Osteocyte (in vitro differentiated cells): ENCODE measurements at regions not wholly inside any gene's neighbourhood (a gene's known extent, or its start where the extent isn't known, plus 50 kb on each side); places are given as distances from the start of the nearest gene placed in this dataset.

Source experiments
- DNase-seq: peaks from one replicate; pipeline ENCODE4 v3.0.0; 2021; ENCODE audit warnings: mixed read lengths; ENCODE audit not compliant: unreplicated experiment; ENCODE audit errors: extremely low spot score
- H3K27ac Mint-ChIP-seq: one replicate; pipeline ENCODE4 v1.8.0; 2021; ENCODE audit warnings: mild to moderate bottlenecking, mixed read lengths; ENCODE audit not compliant: unreplicated experiment
- H3K27me3 Mint-ChIP-seq: one replicate; pipeline ENCODE4 v1.8.0; 2021; ENCODE audit warnings: mixed read lengths; ENCODE audit not compliant: unreplicated experiment
- H3K36me3 Mint-ChIP-seq: one replicate; pipeline ENCODE4 v1.8.0; 2021; ENCODE audit warnings: mixed read lengths; ENCODE audit not compliant: unreplicated experiment
- H3K4me1 Mint-ChIP-seq: one replicate; pipeline ENCODE4 v1.8.0; 2021; ENCODE audit warnings: mixed read lengths; ENCODE audit not compliant: unreplicated experiment
- H3K4me3 Mint-ChIP-seq: one replicate; pipeline ENCODE4 v1.8.0; 2021; ENCODE audit warnings: mild to moderate bottlenecking, moderate library complexity, mixed read lengths; ENCODE audit not compliant: unreplicated experiment
- H3K9me3 Mint-ChIP-seq: one replicate; pipeline ENCODE4 v1.8.0; 2021; ENCODE audit warnings: mixed read lengths; ENCODE audit not compliant: unreplicated experiment
- TF ChIP-seq, protein P1 (sequence below): fragments of 200-600 bp; sonication (generic); IDR thresholded peaks from 2 replicates; pipeline ENCODE4 v1.5.0; 2021; ENCODE audit warnings: antibody characterized with exemption, mild to moderate bottlenecking, moderate library complexity

DNA sequence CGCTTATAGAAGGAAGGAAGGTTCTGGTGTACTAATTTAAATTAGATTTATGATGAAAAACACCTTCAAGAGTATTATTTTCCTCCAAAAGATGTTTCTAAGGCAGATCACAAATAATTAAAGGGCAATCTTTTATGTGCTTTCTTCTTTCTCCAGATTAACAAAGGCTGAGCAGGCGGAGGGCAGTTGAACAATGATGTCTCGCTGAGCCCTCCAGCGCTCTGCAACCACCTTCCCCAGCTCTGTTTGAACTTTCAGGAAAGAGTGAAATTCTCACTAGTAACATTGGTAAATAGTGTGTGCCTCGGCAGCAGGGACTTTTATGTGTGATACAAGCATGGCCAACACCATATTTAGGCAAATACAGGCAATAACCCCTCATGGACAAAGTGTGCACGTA is 379.1 kb upstream of the MKI67 start:
- H3K27me3 Mint-ChIP-seq = no peaks in the 10 kb centered on the region

DNA sequence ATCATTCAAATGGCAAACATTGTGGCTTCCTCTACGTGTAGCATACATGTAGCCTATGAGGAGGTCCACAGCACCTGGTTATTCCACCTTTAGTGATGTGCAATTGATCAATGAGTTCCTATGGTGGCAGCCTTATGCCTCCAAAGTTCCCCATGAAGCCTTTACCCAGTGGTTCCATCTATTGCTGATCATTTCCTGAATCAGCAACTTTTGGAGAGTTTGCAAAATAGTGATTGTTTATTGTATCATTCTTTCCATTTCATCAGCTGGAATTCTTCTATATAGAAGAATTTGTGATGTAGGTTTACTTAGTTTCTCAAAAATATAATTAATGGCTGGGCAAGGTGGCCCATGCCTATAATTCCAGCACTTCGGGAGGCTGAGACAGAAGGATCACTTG is 380.2 kb upstream of the MKI67 start:
- peaks cover 28% of the 10 kb centered on the region for H3K9me3 Mint-ChIP-seq
- TF ChIP-seq, protein P1, sequence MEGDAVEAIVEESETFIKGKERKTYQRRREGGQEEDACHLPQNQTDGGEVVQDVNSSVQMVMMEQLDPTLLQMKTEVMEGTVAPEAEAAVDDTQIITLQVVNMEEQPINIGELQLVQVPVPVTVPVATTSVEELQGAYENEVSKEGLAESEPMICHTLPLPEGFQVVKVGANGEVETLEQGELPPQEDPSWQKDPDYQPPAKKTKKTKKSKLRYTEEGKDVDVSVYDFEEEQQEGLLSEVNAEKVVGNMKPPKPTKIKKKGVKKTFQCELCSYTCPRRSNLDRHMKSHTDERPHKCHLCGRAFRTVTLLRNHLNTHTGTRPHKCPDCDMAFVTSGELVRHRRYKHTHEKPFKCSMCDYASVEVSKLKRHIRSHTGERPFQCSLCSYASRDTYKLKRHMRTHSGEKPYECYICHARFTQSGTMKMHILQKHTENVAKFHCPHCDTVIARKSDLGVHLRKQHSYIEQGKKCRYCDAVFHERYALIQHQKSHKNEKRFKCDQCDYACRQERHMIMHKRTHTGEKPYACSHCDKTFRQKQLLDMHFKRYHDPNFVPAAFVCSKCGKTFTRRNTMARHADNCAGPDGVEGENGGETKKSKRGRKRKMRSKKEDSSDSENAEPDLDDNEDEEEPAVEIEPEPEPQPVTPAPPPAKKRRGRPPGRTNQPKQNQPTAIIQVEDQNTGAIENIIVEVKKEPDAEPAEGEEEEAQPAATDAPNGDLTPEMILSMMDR = no peak
- no peak overlapping the region for H3K4me3 Mint-ChIP-seq
- H3K27ac Mint-ChIP-seq = no peak overlapping the region
- H3K4me1 Mint-ChIP-seq = no peaks in the 10 kb centered on the region
- H3K36me3 Mint-ChIP-seq = no peaks in the 10 kb centered on the region
- no peaks in the 10 kb centered on the region for H3K27me3 Mint-ChIP-seq
- no peak for DNase-seq

More for the DNA sequence above, 379.1 kb upstream of the MKI67 start:
- Mint-ChIP-seq H3K36me3 (no peaks in the 10 kb centered on the region), H3K27ac (no peak overlapping the region), H3K9me3 (peaks cover 28% of the 10 kb centered on the region), H3K4me3 (no peak overlapping the region), H3K4me1 (no peaks in the 10 kb centered on the region)
- TF ChIP-seq, protein P1 = no peak
- no peak for DNase-seq

DNA sequence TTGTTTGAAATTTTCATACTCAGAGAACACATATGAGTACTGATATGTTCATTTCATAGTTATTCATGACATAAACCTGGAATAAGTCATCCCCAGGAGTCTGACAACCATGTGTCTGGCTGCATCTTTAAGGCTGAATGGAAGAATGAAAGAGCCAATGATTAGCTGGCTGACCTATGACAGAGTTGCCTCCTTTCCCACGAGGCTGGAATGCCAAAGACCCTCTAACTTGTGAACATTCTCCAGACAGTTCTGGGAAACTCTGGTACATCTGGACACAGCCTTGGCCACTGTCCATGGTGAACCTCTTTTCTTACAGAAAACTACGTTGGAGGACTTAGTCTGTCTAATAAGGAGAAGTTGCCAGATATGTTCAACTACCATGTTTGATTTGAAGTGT is 380.8 kb upstream of the MKI67 start:
- H3K36me3 Mint-ChIP-seq = no peaks in the 10 kb centered on the region
- TF ChIP-seq, protein P1 = no peak
- peaks cover 28% of the 10 kb centered on the region for H3K9me3 Mint-ChIP-seq
- no peak for DNase-seq
- no peaks in the 10 kb centered on the region for H3K4me1 Mint-ChIP-seq
- no peak overlapping the region for H3K27ac Mint-ChIP-seq
- H3K27me3 Mint-ChIP-seq = no peaks in the 10 kb centered on the region
- H3K4me3 Mint-ChIP-seq = no peak overlapping the region

DNA sequence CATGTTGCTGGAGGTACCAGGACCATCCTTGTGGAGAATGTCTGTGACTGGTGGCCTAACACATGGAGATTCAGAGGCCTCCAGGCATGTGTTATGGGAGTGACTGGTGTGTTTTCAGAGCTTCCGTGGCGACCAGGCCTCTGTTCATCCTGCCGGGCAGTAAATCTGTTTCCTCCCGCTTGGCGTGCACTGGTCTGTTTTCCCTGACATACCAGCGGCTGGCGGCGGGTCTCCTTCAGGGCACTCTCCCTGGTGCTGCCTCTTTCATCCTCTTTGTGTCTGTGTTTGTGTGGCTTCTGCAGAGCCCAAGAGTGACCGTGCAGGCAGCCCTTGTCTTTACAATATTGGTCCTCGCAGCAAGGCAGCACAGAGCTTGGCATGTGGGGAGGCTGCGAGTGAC is 385.1 kb upstream of the MKI67 start:
- Mint-ChIP-seq H3K4me1 (no peaks in the 10 kb centered on the region), H3K27me3 (no peaks in the 10 kb centered on the region), H3K27ac (no peak overlapping the region), H3K4me3 (no peak overlapping the region), H3K36me3 (no peaks in the 10 kb centered on the region), H3K9me3 (peaks cover 27% of the 10 kb centered on the region)
- DNase-seq = no peak
- TF ChIP-seq, protein P1 = no peak

DNA sequence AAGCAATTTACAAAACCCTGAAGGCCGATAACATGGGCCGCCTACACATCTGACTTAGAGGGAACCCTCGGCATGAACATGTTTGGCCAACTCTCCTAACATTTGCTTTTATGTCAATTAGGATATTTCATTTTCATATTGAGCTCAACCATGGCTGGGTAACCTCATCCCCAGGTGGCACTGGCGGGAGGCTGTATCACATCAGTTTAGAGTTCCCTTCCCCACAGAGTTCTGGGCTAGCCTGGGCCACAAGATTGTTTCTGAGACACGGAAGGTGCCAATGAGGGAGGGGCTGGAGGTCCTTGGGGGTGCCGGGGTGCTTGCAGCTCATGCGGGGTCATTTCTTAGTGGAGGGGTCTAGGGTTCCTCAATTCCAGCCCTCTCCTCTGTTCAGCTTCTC is 386.5 kb upstream of the MKI67 start:
- DNase-seq = no peak
- TF ChIP-seq, protein P1 = no peak
- Mint-ChIP-seq H3K4me3 (no peak overlapping the region), H3K27ac (no peak overlapping the region), H3K9me3 (peaks cover 24% of the 10 kb centered on the region), H3K27me3 (no peaks in the 10 kb centered on the region), H3K36me3 (no peaks in the 10 kb centered on the region), H3K4me1 (no peaks in the 10 kb centered on the region)
